Chondrocyte (in vitro differentiated cells): ENCODE measurements at regions not wholly inside any gene's neighbourhood (a gene's known extent, or its start where the extent isn't known, plus 50 kb on each side); places are given as distances from the start of the nearest gene placed in this dataset.

Source experiments
- DNase-seq: peaks from one replicate; pipeline ENCODE4 v3.0.0; 2021; ENCODE audit warnings: mixed read lengths, low spot score
- H3K27ac Mint-ChIP-seq: one replicate; pipeline ENCODE4 v1.8.0; 2021; ENCODE audit warnings: mild to moderate bottlenecking, moderate library complexity, mixed read lengths; ENCODE audit not compliant: unreplicated experiment
- H3K27me3 Mint-ChIP-seq: 2 replicates; pipeline ENCODE4 v1.8.0; 2021; ENCODE audit warnings: low read depth, mixed read lengths
- H3K36me3 Mint-ChIP-seq: 2 replicates; pipeline ENCODE4 v1.8.0; 2021; ENCODE audit warnings: low read depth, mixed read lengths
- H3K4me1 Mint-ChIP-seq: 2 replicates; pipeline ENCODE4 v1.8.0; 2021; ENCODE audit warnings: low read depth, mild to moderate bottlenecking, mixed read lengths
- H3K4me3 Mint-ChIP-seq: one replicate; pipeline ENCODE4 v1.8.0; 2021; ENCODE audit warnings: mild to moderate bottlenecking, moderate library complexity, mixed read lengths; ENCODE audit not compliant: unreplicated experiment
- H3K9me3 Mint-ChIP-seq: 2 replicates; pipeline ENCODE4 v1.8.0; 2021; ENCODE audit warnings: low read depth, mixed read lengths
- TF ChIP-seq, protein P1 (sequence below): fragments of 200-600 bp; sonication (generic); IDR thresholded peaks from 2 replicates; pipeline ENCODE4 v1.5.0; 2021; ENCODE audit warnings: antibody characterized with exemption, mild to moderate bottlenecking, moderate library complexity

DNA sequence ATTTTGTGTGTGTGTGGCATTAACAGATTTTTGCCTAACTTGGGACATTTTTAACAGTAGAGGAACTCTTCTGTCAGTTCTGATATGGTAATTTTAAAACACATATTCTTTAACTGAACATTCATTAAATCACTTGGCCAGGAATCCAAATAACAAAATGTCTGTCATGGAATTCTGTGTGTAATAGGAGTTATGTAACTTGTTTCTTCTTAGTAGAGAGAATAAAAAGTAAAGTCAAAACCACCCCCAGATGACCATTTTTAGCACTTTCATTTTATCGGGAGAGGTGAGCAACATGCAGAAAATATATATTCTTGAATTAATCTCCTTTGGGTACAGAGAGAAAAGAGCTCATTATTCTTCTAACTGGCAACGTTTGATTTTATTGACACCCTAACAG, 1740.3 kb downstream of the STIM2 start:
- H3K9me3 Mint-ChIP-seq, result no peaks in the 10 kb centered on the region
- no peaks in the 10 kb centered on the region for H3K36me3 Mint-ChIP-seq
- H3K27me3 Mint-ChIP-seq, result no peaks in the 10 kb centered on the region
- no peak overlapping the region for H3K4me3 Mint-ChIP-seq
- DNase-seq, result no peak
- TF ChIP-seq, protein P1, sequence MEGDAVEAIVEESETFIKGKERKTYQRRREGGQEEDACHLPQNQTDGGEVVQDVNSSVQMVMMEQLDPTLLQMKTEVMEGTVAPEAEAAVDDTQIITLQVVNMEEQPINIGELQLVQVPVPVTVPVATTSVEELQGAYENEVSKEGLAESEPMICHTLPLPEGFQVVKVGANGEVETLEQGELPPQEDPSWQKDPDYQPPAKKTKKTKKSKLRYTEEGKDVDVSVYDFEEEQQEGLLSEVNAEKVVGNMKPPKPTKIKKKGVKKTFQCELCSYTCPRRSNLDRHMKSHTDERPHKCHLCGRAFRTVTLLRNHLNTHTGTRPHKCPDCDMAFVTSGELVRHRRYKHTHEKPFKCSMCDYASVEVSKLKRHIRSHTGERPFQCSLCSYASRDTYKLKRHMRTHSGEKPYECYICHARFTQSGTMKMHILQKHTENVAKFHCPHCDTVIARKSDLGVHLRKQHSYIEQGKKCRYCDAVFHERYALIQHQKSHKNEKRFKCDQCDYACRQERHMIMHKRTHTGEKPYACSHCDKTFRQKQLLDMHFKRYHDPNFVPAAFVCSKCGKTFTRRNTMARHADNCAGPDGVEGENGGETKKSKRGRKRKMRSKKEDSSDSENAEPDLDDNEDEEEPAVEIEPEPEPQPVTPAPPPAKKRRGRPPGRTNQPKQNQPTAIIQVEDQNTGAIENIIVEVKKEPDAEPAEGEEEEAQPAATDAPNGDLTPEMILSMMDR, result no peak
- H3K27ac Mint-ChIP-seq, result no peak overlapping the region
- H3K4me1 Mint-ChIP-seq, result no peaks in the 10 kb centered on the region

DNA sequence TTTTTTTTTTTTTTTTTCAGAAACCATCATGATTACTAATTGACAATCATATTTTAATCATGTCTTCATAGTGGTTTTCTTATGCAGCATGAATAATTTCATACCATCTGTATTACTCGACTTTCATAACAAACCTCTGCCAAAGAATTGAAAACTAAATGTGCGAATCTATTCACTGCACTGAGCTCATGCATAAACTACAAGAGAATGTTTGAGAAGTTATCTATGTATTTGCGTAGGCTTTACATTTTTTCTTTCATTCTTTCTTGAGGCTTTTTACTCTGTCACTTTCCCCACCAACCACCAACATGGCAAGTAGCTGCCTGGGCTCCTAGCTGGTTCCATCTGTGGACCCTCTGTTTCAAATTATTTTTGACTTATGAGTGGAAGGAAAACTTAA, 1761.0 kb downstream of the STIM2 start:
- no peaks in the 10 kb centered on the region for H3K27me3 Mint-ChIP-seq
- H3K27ac Mint-ChIP-seq, result no peak overlapping the region
- no peak for DNase-seq
- no peak overlapping the region for H3K4me3 Mint-ChIP-seq
- no peaks in the 10 kb centered on the region for H3K4me1 Mint-ChIP-seq
- TF ChIP-seq, protein P1, result no peak
- peaks cover 8% of the 10 kb centered on the region for H3K9me3 Mint-ChIP-seq
- no peaks in the 10 kb centered on the region for H3K36me3 Mint-ChIP-seq

GRCh38 chr4:28636971-28637370, 1776.3 kb downstream of the STIM2 start:
- no peak overlapping the region for H3K27ac Mint-ChIP-seq

DNA sequence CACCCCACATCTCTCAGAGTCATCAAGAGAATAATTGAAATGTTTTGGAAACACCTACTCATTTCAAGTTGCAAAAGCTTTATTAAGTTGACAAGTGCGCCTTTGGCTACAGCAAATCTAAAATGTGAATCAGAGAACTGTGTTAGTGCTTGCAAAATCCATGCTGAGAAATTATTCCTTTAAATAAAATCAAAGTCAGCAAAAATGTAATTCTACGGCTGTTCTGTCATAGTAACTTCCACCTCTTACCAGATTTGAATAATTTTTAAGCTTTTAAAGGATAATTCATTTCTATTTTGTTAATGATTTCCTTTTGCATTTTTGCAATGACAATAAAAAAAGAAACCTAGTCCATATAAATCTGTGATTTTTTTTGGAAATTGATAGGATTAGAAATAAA, 1779.1 kb downstream of the STIM2 start:
- Mint-ChIP-seq H3K4me1 (no peaks in the 10 kb centered on the region), H3K27ac (no peak overlapping the region)

More at GRCh38 chr4:28636971-28637370, 1776.3 kb downstream of the STIM2 start:
- Mint-ChIP-seq H3K4me3 (no peak overlapping the region), H3K27me3 (peaks cover 2% of the 10 kb centered on the region), H3K4me1 (no peaks in the 10 kb centered on the region), H3K36me3 (peaks cover 1% of the 10 kb centered on the region), H3K9me3 (peaks cover 3% of the 10 kb centered on the region)
- no peak for DNase-seq
- TF ChIP-seq, protein P1, result no peak

GRCh38 chr4:28654618-28655017, 1794.0 kb downstream of the STIM2 start:
- no peaks in the 10 kb centered on the region for H3K4me1 Mint-ChIP-seq
- H3K36me3 Mint-ChIP-seq, result no peaks in the 10 kb centered on the region

More for the DNA sequence above, 1779.1 kb downstream of the STIM2 start:
- DNase-seq, result no peak
- Mint-ChIP-seq H3K27me3 (no peaks in the 10 kb centered on the region), H3K9me3 (no peaks in the 10 kb centered on the region), H3K36me3 (no peaks in the 10 kb centered on the region), H3K4me3 (no peak overlapping the region)
- TF ChIP-seq, protein P1, result no peak

More at GRCh38 chr4:28654618-28655017, 1794.0 kb downstream of the STIM2 start:
- no peak overlapping the region for H3K4me3 Mint-ChIP-seq
- no peak for DNase-seq
- H3K27me3 Mint-ChIP-seq, result peaks cover 4% of the 10 kb centered on the region
- no peak overlapping the region for H3K27ac Mint-ChIP-seq
- TF ChIP-seq, protein P1, result no peak
- H3K9me3 Mint-ChIP-seq, result no peaks in the 10 kb centered on the region
